OCI-LY1 (cell line): ENCODE measurements at regions not wholly inside any gene's neighbourhood (a gene's known extent, or its start where the extent isn't known, plus 50 kb on each side); places are given as distances from the start of the nearest gene placed in this dataset.

Experiments used
- H2AFZ ChIP-seq: fragments of 200-600 bp; sonication (generic), shearing (Covaris generic); 2 replicates; pipeline ENCODE4 v1.6.0; 2014; ENCODE audit warnings: antibody characterized with exemption, mild to moderate bottlenecking, low read length
- H3F3A ChIP-seq: fragments of 200-600 bp; sonication (generic), shearing (Covaris generic); 2 replicates; pipeline ENCODE4 v1.6.0; 2014; ENCODE audit warnings: mild to moderate bottlenecking, antibody characterized with exemption, low read length, moderate library complexity; ENCODE audit not compliant: insufficient read depth
- H3K27ac ChIP-seq: fragments of 200-600 bp; sonication (generic); 2 replicates; pipeline ENCODE4 v1.5.1; 2014; ENCODE audit warnings: low read length, mixed run types, mild to moderate bottlenecking, low read depth; ENCODE audit not compliant: poor library complexity, severe bottlenecking
- H3K27me3 ChIP-seq: fragments of 200-600 bp; sonication (generic); 2 replicates; pipeline ENCODE4 v1.6.0; 2014; ENCODE audit warnings: antibody characterized with exemption, mild to moderate bottlenecking, low read length, moderate library complexity; ENCODE audit not compliant: insufficient read depth
- H3K36me3 ChIP-seq: fragments of 200-600 bp; sonication (generic); 2 replicates; pipeline ENCODE4 v1.6.1; 2014; ENCODE audit warnings: mild to moderate bottlenecking, antibody characterized with exemption, low read length, moderate library complexity, mixed read lengths; ENCODE audit not compliant: insufficient read depth
- H3K4me1 ChIP-seq: fragments of 200-600 bp; sonication (generic); 2 replicates; pipeline ENCODE4 v1.5.1; 2014; ENCODE audit warnings: mild to moderate bottlenecking, low read length, moderate library complexity; ENCODE audit not compliant: insufficient read depth, severe bottlenecking
- H3K4me2 ChIP-seq: fragments of 200-600 bp; sonication (generic), shearing (Covaris generic); 2 replicates; pipeline ENCODE4 v1.6.1; 2014; ENCODE audit warnings: low read length
- H3K4me3 ChIP-seq: fragments of 200-600 bp; sonication (generic); 2 replicates; pipeline ENCODE4 v1.5.1; 2014; ENCODE audit warnings: low read length, low read depth, mild to moderate bottlenecking, mixed read lengths; ENCODE audit not compliant: poor library complexity, severe bottlenecking
- H3K79me2 ChIP-seq: fragments of 200-600 bp; shearing (Covaris generic); 2 replicates; pipeline ENCODE4 v1.6.1; 2016; ENCODE audit warnings: mixed run types, low read length, mixed read lengths; ENCODE audit not compliant: insufficient read depth
- H3K9ac ChIP-seq: fragments of 200-600 bp; sonication (generic), shearing (Covaris generic); 2 replicates; pipeline ENCODE4 v1.6.1; 2014; ENCODE audit warnings: mild to moderate bottlenecking, low read length, mixed read lengths
- H3K9me2 ChIP-seq: fragments of 200-600 bp; sonication (generic), shearing (Covaris generic); 2 replicates; pipeline ENCODE4 v1.6.1; 2014; ENCODE audit warnings: low read depth, mild to moderate bottlenecking, low read length, mixed read lengths
- H3K9me3 ChIP-seq: fragments of 200-600 bp; shearing (Covaris generic); 2 replicates; pipeline ENCODE4 v1.6.1; 2014; ENCODE audit warnings: low read length, mixed read lengths
- H4K20me1 ChIP-seq: fragments of 200-600 bp; sonication (generic), shearing (Covaris generic); 2 replicates; pipeline ENCODE4 v1.6.0; 2016; ENCODE audit warnings: mild to moderate bottlenecking, low read length; ENCODE audit not compliant: insufficient read depth
- EZH2 ChIP-seq: fragments of 200-600 bp; sonication (generic), shearing (Covaris generic); IDR thresholded peaks from 2 replicates; pipeline ENCODE4 v1.8.0; 2017; ENCODE audit warnings: borderline replicate concordance, mixed run types, mild to moderate bottlenecking, antibody characterized with exemption, low read length, moderate library complexity, mixed read lengths
- TF ChIP-seq, protein P1 (sequence below): fragments of 200-600 bp; sonication (generic), shearing (Covaris generic); IDR thresholded peaks from 2 replicates; pipeline ENCODE4 v1.5.1; 2017; ENCODE audit warnings: mild to moderate bottlenecking, antibody characterized with exemption, low read length, moderate library complexity, mixed read lengths

DNA sequence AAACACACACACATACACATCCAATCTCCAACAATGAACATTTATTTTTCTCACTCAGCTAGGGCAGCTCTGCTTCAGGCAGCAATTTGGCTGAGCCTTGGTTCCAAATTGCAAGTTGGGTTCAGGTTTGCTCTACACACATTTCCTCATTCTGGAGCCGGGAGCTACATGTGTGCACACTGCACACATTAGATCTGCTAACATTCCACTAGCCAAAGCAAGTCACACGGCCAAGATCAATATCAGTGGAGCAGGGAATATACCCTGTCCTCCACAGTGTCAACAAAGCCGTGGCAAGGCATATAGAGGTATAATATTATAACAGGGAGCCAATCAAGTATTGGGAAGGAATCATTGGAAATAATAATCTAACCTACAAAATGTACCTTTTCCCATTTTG is 57.5 kb upstream of the PPP1R3C start:
- Histone ChIP-seq H3K4me2 (no peak overlapping the region), H3K4me1 (no peaks in the 10 kb centered on the region), H3K79me2 (no peaks in the 10 kb centered on the region), H3K27ac (no peak overlapping the region), H3K9ac (no peak overlapping the region), H3K36me3 (no peaks in the 10 kb centered on the region), H3K4me3 (no peak overlapping the region), H3K9me3 (no peaks in the 10 kb centered on the region), H2AFZ (no peak overlapping the region), H4K20me1 (no peaks in the 10 kb centered on the region), H3K27me3 (no peaks in the 10 kb centered on the region), H3K9me2 (no peaks in the 10 kb centered on the region), H3F3A (no peaks in the 10 kb centered on the region)
- TF ChIP-seq EZH2, result no peak
- TF ChIP-seq, protein P1, sequence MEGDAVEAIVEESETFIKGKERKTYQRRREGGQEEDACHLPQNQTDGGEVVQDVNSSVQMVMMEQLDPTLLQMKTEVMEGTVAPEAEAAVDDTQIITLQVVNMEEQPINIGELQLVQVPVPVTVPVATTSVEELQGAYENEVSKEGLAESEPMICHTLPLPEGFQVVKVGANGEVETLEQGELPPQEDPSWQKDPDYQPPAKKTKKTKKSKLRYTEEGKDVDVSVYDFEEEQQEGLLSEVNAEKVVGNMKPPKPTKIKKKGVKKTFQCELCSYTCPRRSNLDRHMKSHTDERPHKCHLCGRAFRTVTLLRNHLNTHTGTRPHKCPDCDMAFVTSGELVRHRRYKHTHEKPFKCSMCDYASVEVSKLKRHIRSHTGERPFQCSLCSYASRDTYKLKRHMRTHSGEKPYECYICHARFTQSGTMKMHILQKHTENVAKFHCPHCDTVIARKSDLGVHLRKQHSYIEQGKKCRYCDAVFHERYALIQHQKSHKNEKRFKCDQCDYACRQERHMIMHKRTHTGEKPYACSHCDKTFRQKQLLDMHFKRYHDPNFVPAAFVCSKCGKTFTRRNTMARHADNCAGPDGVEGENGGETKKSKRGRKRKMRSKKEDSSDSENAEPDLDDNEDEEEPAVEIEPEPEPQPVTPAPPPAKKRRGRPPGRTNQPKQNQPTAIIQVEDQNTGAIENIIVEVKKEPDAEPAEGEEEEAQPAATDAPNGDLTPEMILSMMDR, result no peak

DNA sequence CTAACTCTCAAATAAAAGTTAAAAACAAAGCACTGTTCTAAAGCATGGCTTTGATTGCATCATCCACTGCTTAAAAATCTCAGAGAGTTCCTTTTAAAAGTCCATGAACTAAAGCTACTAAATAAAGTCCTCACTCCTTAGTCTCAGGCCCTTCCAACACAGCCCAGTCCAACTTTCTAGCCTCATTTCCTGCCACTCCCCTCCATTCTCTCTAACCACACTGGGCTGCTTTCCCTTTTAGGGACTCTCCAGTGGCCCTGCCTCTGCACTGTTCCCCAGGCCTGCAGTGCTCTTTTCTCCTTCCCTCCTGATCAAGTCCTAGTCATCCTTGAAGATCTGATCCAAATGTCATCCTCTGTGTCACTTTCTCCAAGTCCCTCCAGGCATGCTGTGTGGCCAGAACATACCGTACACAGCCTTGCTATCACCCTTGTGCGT is 56.9 kb upstream of the PPP1R3C start:
- Histone ChIP-seq H3K4me2 (no peak overlapping the region), H4K20me1 (no peaks in the 10 kb centered on the region), H3K79me2 (no peaks in the 10 kb centered on the region), H3K4me1 (no peaks in the 10 kb centered on the region), H3F3A (no peaks in the 10 kb centered on the region), H2AFZ (no peak overlapping the region), H3K9me2 (no peaks in the 10 kb centered on the region), H3K9ac (no peak overlapping the region), H3K27ac (no peak overlapping the region), H3K27me3 (no peaks in the 10 kb centered on the region), H3K4me3 (no peak overlapping the region), H3K36me3 (no peaks in the 10 kb centered on the region), H3K9me3 (no peaks in the 10 kb centered on the region)
- TF ChIP-seq EZH2, result no peak
- TF ChIP-seq, protein P1, result no peak

DNA sequence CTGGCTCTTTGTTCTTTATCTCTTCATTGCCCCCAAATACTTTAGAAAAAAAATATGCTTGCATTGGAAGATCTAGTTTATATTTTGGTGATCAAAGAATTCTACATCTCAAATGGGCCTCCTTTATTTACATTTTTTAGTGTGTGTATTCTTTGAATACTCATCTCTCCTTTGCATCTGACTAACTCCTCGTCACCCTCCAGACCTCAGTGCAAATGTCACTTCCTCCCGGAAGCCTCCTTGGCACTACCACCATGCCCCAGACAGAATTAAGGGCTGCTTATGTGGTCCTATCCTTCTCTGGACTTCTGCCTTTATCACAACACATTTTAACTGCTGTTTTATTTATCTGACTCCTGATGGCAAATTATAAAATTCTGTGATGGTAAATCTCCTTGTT is 52.0 kb upstream of the PPP1R3C start:
- Histone ChIP-seq H3K27ac (no peak overlapping the region), H3K9me2 (no peaks in the 10 kb centered on the region), H3K79me2 (no peaks in the 10 kb centered on the region), H4K20me1 (no peaks in the 10 kb centered on the region), H3K36me3 (no peaks in the 10 kb centered on the region), H3K4me3 (no peak overlapping the region), H3K4me1 (no peaks in the 10 kb centered on the region), H3F3A (no peaks in the 10 kb centered on the region), H3K4me2 (no peak overlapping the region), H3K27me3 (no peaks in the 10 kb centered on the region), H3K9me3 (no peaks in the 10 kb centered on the region), H2AFZ (no peak overlapping the region), H3K9ac (no peak overlapping the region)
- TF ChIP-seq, protein P1, result no peak
- no peak for TF ChIP-seq EZH2
